HG02798 (cell line): ENCODE measurements at regions not wholly inside any gene's neighbourhood (a gene's known extent, or its start where the extent isn't known, plus 50 kb on each side); places are given as distances from the start of the nearest gene placed in this dataset.

Source experiments
- ATAC-seq: cut with Tn5 transposase; IDR thresholded peaks from one replicate; pipeline ENCODE4 v1.9.1; 2021; ENCODE audit warnings: mild to moderate bottlenecking; ENCODE audit not compliant: unreplicated experiment, poor library complexity

- peak; percentile 96 for ATAC-seq
Measured at GRCh38 chr5:34522599-34523386, 133.3 kb upstream of the RAI14 start.

- ATAC-seq: peak; percentile 15
Measured at GRCh38 chr5:34523387-34523726, 132.8 kb upstream of the RAI14 start.

- ATAC-seq: no peak
Measured at GRCh38 chr5:34524123-34524522, 132.0 kb upstream of the RAI14 start.

- no peak for ATAC-seq
Measured at GRCh38 chr5:34525761-34526160, 130.4 kb upstream of the RAI14 start.

GRCh38 chr5:34526682-34527305, 129.3 kb upstream of the RAI14 start:
- no peak for ATAC-seq

GRCh38 chr5:34529581-34530331, 126.4 kb upstream of the RAI14 start:
- no peak for ATAC-seq

- no peak for ATAC-seq
Measured at GRCh38 chr5:34530637-34531036, 125.5 kb upstream of the RAI14 start.

GRCh38 chr5:34531751-34532360, 124.3 kb upstream of the RAI14 start:
- ATAC-seq: no peak

GRCh38 chr5:34533582-34534522, 122.3 kb upstream of the RAI14 start:
- ATAC-seq: peak; percentile 86

GRCh38 chr5:34534523-34535103, 121.5 kb upstream of the RAI14 start:
- ATAC-seq: no peak

- no peak for ATAC-seq
Measured at GRCh38 chr5:34535433-34535832, 120.7 kb upstream of the RAI14 start.

GRCh38 chr5:34535944-34536623, 120.0 kb upstream of the RAI14 start:
- ATAC-seq: no peak

- ATAC-seq: no peak
Measured at GRCh38 chr5:34536699-34537098, 119.4 kb upstream of the RAI14 start.

GRCh38 chr5:34538026-34538672, 118.0 kb upstream of the RAI14 start:
- ATAC-seq: no peak

- no peak for ATAC-seq
Measured at GRCh38 chr5:34539183-34539582, 116.9 kb upstream of the RAI14 start.

GRCh38 chr5:34541067-34541466, 115.1 kb upstream of the RAI14 start:
- ATAC-seq: no peak

- no peak for ATAC-seq
Measured at GRCh38 chr5:34542818-34543217, 113.3 kb upstream of the RAI14 start.

GRCh38 chr5:34543687-34544086, 112.4 kb upstream of the RAI14 start:
- ATAC-seq: no peak
